Adrenal gland (tissue), 9 donors: ENCODE measurements at regions not wholly inside any gene's neighbourhood (a gene's known extent, or its start where the extent isn't known, plus 50 kb on each side); places are given as distances from the start of the nearest gene placed in this dataset.

Experiments used
- DNase-seq, 7 donors: peaks; one replicate each; pipeline ENCODE4 v3.0.0-alpha.2; 2019 to 2020
- H3K27ac ChIP-seq, 5 donors: fragments of 200-600 bp; sonication (generic) in 4 of 5; 1 replicate in 3 of 5; 2 replicates in 2 of 5; pipeline versions ENCODE4 v1.5.1 to v1.8.0; 2016 to 2020; ENCODE audit warnings: mild to moderate bottlenecking in 1 of 5
- H3K27me3 ChIP-seq: fragments of 200-600 bp; 2 replicates; pipeline ENCODE4 v1.8.0; 2021
- H3K36me3 ChIP-seq, 2 donors: fragments of 200-600 bp; replicated peaks in 1 of 2; 1 replicate in 1 of 2; 2 replicates in 1 of 2; pipeline versions ENCODE4 v1.5.1 to v1.8.0; 2018 to 2022
- H3K4me1 ChIP-seq, 2 donors: fragments of 200-600 bp; replicated peaks in 1 of 2; 1 replicate in 1 of 2; 2 replicates in 1 of 2; pipeline versions ENCODE4 v1.5.1 to v1.8.0; 2018 to 2021
- H3K4me3 ChIP-seq, 4 donors: fragments of 200-600 bp; sonication (generic) in 3 of 4; one replicate each; pipeline ENCODE4 v1.5.1; 2016 to 2018
- H3K9me3 ChIP-seq, 3 donors: fragments of 200-600 bp; sonication (generic) in 1 of 3; replicated peaks in 1 of 3; 1 replicate in 2 of 3; 2 replicates in 1 of 3; pipeline versions ENCODE4 v1.5.1 to v1.8.0; 2016 to 2021
- CTCF ChIP-seq, 6 experiments: fragments of 450-650 bp in 4 of 6; fragments of 200-600 bp in 2 of 6; sonication (generic) in 1 of 6; IDR thresholded peaks; 1 replicate in 5 of 6; 2 replicates in 1 of 6; pipeline versions ENCODE4 v1.5.1 to v1.8.0; 2016 to 2021; ENCODE audit warnings: antibody characterized with exemption in 6 of 6, mild to moderate bottlenecking in 2 of 6, moderate library complexity in 1 of 6
- POLR2A ChIP-seq, 2 donors: fragments of 450-650 bp; IDR thresholded peaks; one replicate each; pipeline ENCODE4 v1.6.1; 2017; ENCODE audit warnings: antibody characterized with exemption in 2 of 2, mild to moderate bottlenecking in 2 of 2, moderate library complexity in 1 of 2
- WGBS, 4 donors: extraction: QIAGEN DNeasy Blood & Tissue Kit in 2 of 4; methylation state at CpG; one replicate each; pipeline versions ENCODE4 v1.1.5 to v1.1.7; 2013 to 2017; 5-methylcytosine and 5-hydroxymethylcytosine counted together
- intact Hi-C, 2 donors: fragments of 100-400 bp; cut with DNase I; formaldehyde crosslinking; loops; one replicate each; pipeline versions ENCODE4 v1.14.1 to v1.15.0; 2022 to 2023
- donor health status: healthy with polysubstance abuse.
- donor health status: Bipolar disorder and iron deficiency.
- donor health status: DM: yes; HTN: yes; CAD: no.
- donor health status: DM: no; HTN: no; CAD: no.
- donor health status: DM: no; HTN: no; CAD: no.

DNA sequence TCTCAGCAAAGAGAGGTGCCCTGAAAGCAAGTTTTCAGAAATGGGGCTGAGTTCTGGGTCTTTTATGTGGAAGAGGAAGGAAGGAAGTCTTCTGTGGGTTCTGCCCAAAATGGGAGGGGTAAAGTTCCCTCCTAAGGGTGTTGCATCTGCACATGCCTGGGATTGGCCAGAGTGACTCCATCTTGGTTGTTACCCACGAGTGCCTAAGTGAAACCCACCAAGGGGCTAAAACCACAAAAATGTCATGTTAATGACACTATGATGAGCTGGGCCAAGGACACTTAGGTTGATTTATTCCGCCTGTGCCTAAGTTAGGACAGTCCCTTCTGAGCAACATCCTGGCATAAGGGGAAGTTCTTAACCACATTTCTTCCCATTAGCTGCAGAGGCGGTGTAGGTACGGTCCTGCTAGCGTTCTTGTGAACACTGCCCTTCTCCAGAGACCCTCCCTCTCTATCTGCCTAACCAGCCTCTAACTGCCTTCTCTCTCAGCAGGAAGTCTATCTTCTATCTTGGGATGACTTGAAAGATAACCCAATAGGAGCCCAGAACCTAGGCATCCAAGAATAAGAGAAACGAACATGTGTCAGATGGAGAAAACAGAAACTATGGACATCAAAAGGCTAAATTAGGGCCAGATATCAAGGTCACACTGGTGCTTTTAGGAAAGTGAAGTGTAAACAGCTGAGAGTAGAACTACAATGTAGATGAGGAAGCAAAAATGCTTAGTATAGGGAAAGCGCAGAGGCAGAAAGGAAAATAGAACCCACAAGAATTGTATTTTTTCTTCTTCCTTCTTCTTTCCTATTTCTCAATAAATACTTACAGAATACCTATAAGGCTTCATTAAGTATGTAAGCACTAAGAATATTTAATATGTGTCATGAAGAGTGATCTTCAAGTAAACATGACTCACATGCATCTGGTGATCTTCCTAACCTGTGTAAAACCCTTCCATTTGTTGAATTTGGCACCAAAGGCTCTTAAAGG lies 104.2 kb upstream of the AMN1 start:
- 59 to 77% (median 76%) methylated on average over 6 to 7 of the region's 7 CpGs for WGBS, 4 donors
- H3K36me3 ChIP-seq = no peaks in the 10 kb centered on the region
- no peaks in the 10 kb centered on the region for H3K27me3 ChIP-seq
- H3K4me3 ChIP-seq = no peak overlapping the region
- no peaks in the 10 kb centered on the region for H3K4me1 ChIP-seq
- DNase-seq = peak in 2 of 7 donors; percentile 2 to 18
- H3K27ac ChIP-seq = peak overlapping the region in 1 of 5 donors; percentile 47
- TF ChIP-seq POLR2A (IDR thresholded peaks at IDR 0.05) = no peak
- no peak for TF ChIP-seq CTCF (IDR thresholded peaks at IDR 0.05)
- intact Hi-C loops = no loop called here
- H3K9me3 ChIP-seq = peaks cover 0 to 8% (median 0%) of the 10 kb centered on the region in 3 donors

DNA sequence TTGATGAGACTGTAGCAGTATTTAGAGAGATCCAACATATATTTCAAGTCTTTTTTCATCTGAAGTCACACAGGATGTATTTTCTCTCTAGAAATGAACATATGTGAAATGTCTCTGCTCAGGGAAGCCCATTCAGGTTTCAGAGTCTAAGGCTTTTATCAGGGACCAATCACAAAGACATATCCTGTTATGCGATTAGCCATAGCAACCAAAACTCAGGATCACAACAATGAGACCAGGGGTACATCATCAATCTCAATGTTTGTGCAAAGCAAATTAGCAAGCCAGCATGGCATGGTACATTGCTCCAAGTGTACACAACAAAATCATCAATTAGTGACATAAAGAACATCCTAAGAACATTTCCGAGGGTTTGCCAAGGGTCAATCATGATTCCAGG lies 99.2 kb upstream of the AMN1 start:
- no peak overlapping the region for H3K27ac ChIP-seq
- TF ChIP-seq CTCF (IDR thresholded peaks at IDR 0.05) = no peak
- no peak for TF ChIP-seq POLR2A (IDR thresholded peaks at IDR 0.05)
- H3K27me3 ChIP-seq = no peaks in the 10 kb centered on the region
- H3K9me3 ChIP-seq = peaks cover 0 to 8% (median 0%) of the 10 kb centered on the region in 3 donors
- no peaks in the 10 kb centered on the region for H3K36me3 ChIP-seq
- 72 to 79% (median 77%) methylated on average over 2 of the region's 2 CpGs for WGBS, 4 donors
- intact Hi-C loops = no loop called here
- H3K4me1 ChIP-seq = no peaks in the 10 kb centered on the region
- no peak overlapping the region for H3K4me3 ChIP-seq
- no peak for DNase-seq

GRCh38 chr12:31822761-31823160 lies 93.9 kb upstream of the AMN1 start:
- no peaks in the 10 kb centered on the region for H3K36me3 ChIP-seq
- H3K4me1 ChIP-seq = peaks cover 0 to 11% of the 10 kb centered on the region in 2 donors
- no peak overlapping the region for H3K4me3 ChIP-seq
- intact Hi-C loops = no loop called here
- TF ChIP-seq POLR2A (IDR thresholded peaks at IDR 0.05) = no peak
- no peak for TF ChIP-seq CTCF (IDR thresholded peaks at IDR 0.05)
- no peak for DNase-seq
- H3K27me3 ChIP-seq = no peaks in the 10 kb centered on the region
- H3K9me3 ChIP-seq = no peaks in the 10 kb centered on the region
- H3K27ac ChIP-seq = no peak overlapping the region

DNA sequence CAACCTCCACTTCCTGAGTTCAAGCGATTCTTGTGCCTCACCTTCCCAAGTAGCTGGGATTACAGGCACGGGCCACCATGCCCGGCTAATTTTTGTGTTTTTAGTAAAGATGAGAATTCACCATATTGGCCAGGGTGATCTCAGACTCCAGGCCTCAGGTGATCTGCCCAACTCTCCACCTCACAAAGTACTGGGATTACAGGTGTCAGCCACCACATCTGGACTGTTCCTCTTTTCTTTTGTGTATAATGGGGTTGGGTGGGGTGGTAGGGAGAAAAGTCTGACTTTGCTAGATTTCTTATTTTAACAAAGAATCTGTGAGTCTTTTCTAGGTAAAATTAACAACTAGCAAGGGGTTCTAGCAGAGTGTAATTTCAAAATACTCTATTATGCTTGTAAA lies 92.7 kb upstream of the AMN1 start:
- no peak for DNase-seq
- 89 to 97% (median 93%) methylated on average over 3 of the region's 3 CpGs for WGBS, 4 donors
- peaks cover 0 to 11% of the 10 kb centered on the region in 2 donors for H3K4me1 ChIP-seq
- TF ChIP-seq CTCF (IDR thresholded peaks at IDR 0.05) (no peak), POLR2A (IDR thresholded peaks at IDR 0.05) (no peak)
- H3K36me3 ChIP-seq = no peaks in the 10 kb centered on the region
- no peak overlapping the region for H3K4me3 ChIP-seq
- H3K27me3 ChIP-seq = no peaks in the 10 kb centered on the region
- no peaks in the 10 kb centered on the region for H3K9me3 ChIP-seq
- intact Hi-C loops = no loop called here
- no peak overlapping the region for H3K27ac ChIP-seq
